Nephron progenitor cell (in vitro differentiated cells): ENCODE measurements at regions not wholly inside any gene's neighbourhood (a gene's known extent, or its start where the extent isn't known, plus 50 kb on each side); places are given as distances from the start of the nearest gene placed in this dataset.

Experiments used
- DNase-seq: peaks from one replicate; pipeline ENCODE4 v3.0.0; 2021
- H3K27ac Mint-ChIP-seq: 2 replicates; pipeline ENCODE4 v1.8.0; 2021; ENCODE audit warnings: mild to moderate bottlenecking, moderate library complexity, mixed read lengths
- H3K27me3 Mint-ChIP-seq: 2 replicates; pipeline ENCODE4 v1.8.0; 2021; ENCODE audit warnings: mild to moderate bottlenecking, low read depth, mixed read lengths; ENCODE audit not compliant: poor library complexity
- H3K36me3 Mint-ChIP-seq: 2 replicates; pipeline ENCODE4 v1.8.0; 2021; ENCODE audit warnings: low read depth, mixed read lengths
- H3K4me1 Mint-ChIP-seq: 2 replicates; pipeline ENCODE4 v1.8.0; 2021; ENCODE audit warnings: mixed read lengths
- H3K4me3 Mint-ChIP-seq: 2 replicates; pipeline ENCODE4 v1.8.0; 2021; ENCODE audit warnings: mild to moderate bottlenecking, moderate library complexity, mixed read lengths
- H3K9me3 Mint-ChIP-seq: 2 replicates; pipeline ENCODE4 v1.8.0; 2021; ENCODE audit warnings: mild to moderate bottlenecking, moderate library complexity, mixed read lengths
- CTCF ChIP-seq: fragments of 200-600 bp; sonication (generic); IDR thresholded peaks from 2 replicates; pipeline ENCODE4 v1.5.0; 2021; ENCODE audit warnings: antibody characterized with exemption

DNA sequence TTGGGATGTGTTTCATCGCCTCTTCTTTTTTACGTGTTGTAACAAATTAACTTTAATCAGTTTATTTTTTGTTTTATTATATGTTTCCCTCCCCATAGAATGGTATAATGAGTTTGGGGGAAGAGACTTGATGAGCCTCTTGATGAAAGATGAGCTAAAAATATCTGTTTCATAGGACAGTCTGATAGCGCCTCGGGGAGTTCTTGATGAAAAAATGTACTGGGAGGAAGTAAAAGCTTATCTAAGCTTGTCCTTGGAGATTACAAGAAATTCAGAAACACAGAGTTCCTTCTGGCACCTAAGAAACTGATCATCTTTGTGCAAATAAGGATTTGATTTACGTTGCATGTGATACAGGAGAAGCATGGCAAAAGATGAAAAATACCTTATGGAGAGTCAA is 350.2 kb upstream of the CDH8 start:
- TF ChIP-seq CTCF = no peak
- Mint-ChIP-seq H3K27ac (no peak overlapping the region), H3K4me1 (no peaks in the 10 kb centered on the region), H3K27me3 (peaks cover 7% of the 10 kb centered on the region), H3K4me3 (no peak overlapping the region), H3K36me3 (no peaks in the 10 kb centered on the region), H3K9me3 (no peaks in the 10 kb centered on the region)
- DNase-seq = no peak

GRCh38 chr16:62383941-62384340 is 347.7 kb upstream of the CDH8 start:
- no peaks in the 10 kb centered on the region for H3K4me1 Mint-ChIP-seq
- no peak for DNase-seq
- no peak overlapping the region for H3K4me3 Mint-ChIP-seq
- no peaks in the 10 kb centered on the region for H3K9me3 Mint-ChIP-seq
- no peaks in the 10 kb centered on the region for H3K36me3 Mint-ChIP-seq
- no peak overlapping the region for H3K27ac Mint-ChIP-seq
- peaks cover 7% of the 10 kb centered on the region for H3K27me3 Mint-ChIP-seq
- TF ChIP-seq CTCF = no peak

- Mint-ChIP-seq H3K27me3 (no peaks in the 10 kb centered on the region), H3K9me3 (no peaks in the 10 kb centered on the region), H3K4me1 (no peaks in the 10 kb centered on the region), H3K36me3 (no peaks in the 10 kb centered on the region), H3K4me3 (no peak overlapping the region), H3K27ac (no peak overlapping the region)
- DNase-seq = no peak
- no peak for TF ChIP-seq CTCF
Observed at GRCh38 chr16:62370445-62370844, 334.2 kb upstream of the CDH8 start.

- TF ChIP-seq CTCF = peak; percentile 10
- Mint-ChIP-seq H3K27ac (no peak overlapping the region), H3K9me3 (peaks cover 4% of the 10 kb centered on the region), H3K4me1 (no peaks in the 10 kb centered on the region), H3K27me3 (no peaks in the 10 kb centered on the region), H3K4me3 (no peak overlapping the region), H3K36me3 (no peaks in the 10 kb centered on the region)
- DNase-seq = no peak
Observed at GRCh38 chr16:62363501-62363900, 327.3 kb upstream of the CDH8 start.

GRCh38 chr16:62353355-62353754 is 317.1 kb upstream of the CDH8 start:
- H3K4me1 Mint-ChIP-seq = no peaks in the 10 kb centered on the region
- TF ChIP-seq CTCF = no peak
- H3K27me3 Mint-ChIP-seq = no peaks in the 10 kb centered on the region
- peaks cover 3% of the 10 kb centered on the region for H3K9me3 Mint-ChIP-seq
- H3K4me3 Mint-ChIP-seq = no peak overlapping the region
- H3K27ac Mint-ChIP-seq = no peak overlapping the region
- DNase-seq = no peak
- H3K36me3 Mint-ChIP-seq = no peaks in the 10 kb centered on the region

DNA sequence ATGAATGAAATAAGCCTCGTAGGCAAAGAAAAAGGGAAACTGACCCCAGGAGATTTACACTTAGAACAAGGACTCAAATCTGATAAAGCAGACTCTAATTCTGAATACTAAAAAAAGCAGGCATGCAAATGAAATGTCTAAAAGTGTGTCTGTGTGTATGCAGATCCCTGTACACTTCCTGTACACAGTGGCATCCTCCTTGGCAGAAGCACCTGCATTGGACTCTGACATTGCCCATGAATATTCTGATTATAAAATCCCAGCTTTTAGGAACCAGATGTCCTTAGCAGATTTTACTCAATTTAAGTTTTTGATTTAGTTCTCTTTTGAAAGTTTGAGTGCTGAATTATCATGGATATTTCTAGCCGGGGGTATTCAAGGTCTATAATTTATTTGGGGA is 306.0 kb upstream of the CDH8 start:
- no peak for TF ChIP-seq CTCF

More for the DNA sequence above, 306.0 kb upstream of the CDH8 start:
- Mint-ChIP-seq H3K4me1 (peaks cover 6% of the 10 kb centered on the region), H3K27ac (no peak overlapping the region), H3K9me3 (no peaks in the 10 kb centered on the region), H3K27me3 (peaks cover 3% of the 10 kb centered on the region), H3K4me3 (no peak overlapping the region), H3K36me3 (no peaks in the 10 kb centered on the region)
- DNase-seq = no peak
